H9 (cell line): ENCODE measurements at regions not wholly inside any gene's neighbourhood (a gene's known extent, or its start where the extent isn't known, plus 50 kb on each side); places are given as distances from the start of the nearest gene placed in this dataset.

ENCODE experiments used
- DNase-seq: peaks from one replicate; pipeline ENCODE4 v3.0.0-alpha.2; 2017
- H2AFZ ChIP-seq: one replicate; pipeline ENCODE4 v1.6.1; 2013; ENCODE audit warnings: mild to moderate bottlenecking, low read length, control low read depth, moderate library complexity
- H2AK5ac ChIP-seq: 2 replicates; pipeline ENCODE4 v1.6.1; 2013; ENCODE audit warnings: low read length, control low read depth, mixed read lengths; ENCODE audit not compliant: insufficient read length
- H2BK120ac ChIP-seq: one replicate; pipeline ENCODE4 v1.6.1; 2013; ENCODE audit warnings: low read depth, mild to moderate bottlenecking, low read length, control low read depth, inconsistent platforms; ENCODE audit not compliant: poor library complexity, severe bottlenecking
- H2BK12ac ChIP-seq: 2 replicates; pipeline ENCODE4 v1.6.1; 2013; ENCODE audit warnings: low read length, control low read depth, mixed read lengths, low read depth; ENCODE audit not compliant: insufficient read length
- H2BK15ac ChIP-seq: 2 replicates; pipeline ENCODE4 v1.6.1; 2013; ENCODE audit warnings: low read depth, low read length, control low read depth
- H2BK20ac ChIP-seq: one replicate; pipeline ENCODE4 v1.6.1; 2013; ENCODE audit warnings: low read depth, mild to moderate bottlenecking, low read length, control low read depth, inconsistent platforms; ENCODE audit not compliant: poor library complexity, severe bottlenecking
- H2BK5ac ChIP-seq: 2 replicates; pipeline ENCODE4 v1.6.1; 2013; ENCODE audit warnings: low read length, control low read depth, mixed read lengths; ENCODE audit not compliant: insufficient read length
- H3K14ac ChIP-seq: 2 replicates; pipeline ENCODE4 v1.6.1; 2013; ENCODE audit warnings: low read length, control low read depth; ENCODE audit not compliant: insufficient read depth
- H3K18ac ChIP-seq: 2 replicates; pipeline ENCODE4 v1.6.1; 2013; ENCODE audit warnings: low read depth, mild to moderate bottlenecking, mixed read lengths, low read length, control low read depth; ENCODE audit not compliant: insufficient read length
- H3K23ac ChIP-seq: 2 replicates; pipeline ENCODE4 v1.6.1; 2013; ENCODE audit warnings: low read length, control low read depth, mixed read lengths, low read depth; ENCODE audit not compliant: insufficient read length
- H3K23me2 ChIP-seq: 2 replicates; pipeline ENCODE4 v1.6.1; 2013; ENCODE audit warnings: low read depth, mild to moderate bottlenecking, mixed read lengths, low read length, control low read depth; ENCODE audit not compliant: insufficient read length, poor library complexity, severe bottlenecking
- H3K27ac ChIP-seq: 2 replicates; pipeline ENCODE4 v1.5.1; 2013; ENCODE audit warnings: low read length, control low read depth, mixed read lengths, low read depth; ENCODE audit not compliant: insufficient read length
- H3K27me3 ChIP-seq: 2 replicates; pipeline ENCODE4 v1.6.1; 2013; ENCODE audit warnings: low read length, control low read depth, inconsistent platforms; ENCODE audit not compliant: insufficient read depth
- H3K4ac ChIP-seq: 2 replicates; pipeline ENCODE4 v1.6.1; 2013; ENCODE audit warnings: low read depth, mild to moderate bottlenecking, control low read depth, inconsistent platforms, low read length, moderate library complexity
- H3K4me1 ChIP-seq: 2 replicates; pipeline ENCODE4 v1.6.1; 2013; ENCODE audit warnings: low read length, control low read depth, inconsistent platforms; ENCODE audit not compliant: insufficient read depth
- H3K4me2 ChIP-seq: 2 replicates; pipeline ENCODE4 v1.6.1; 2013; ENCODE audit warnings: low read length, control low read depth, mixed read lengths; ENCODE audit not compliant: insufficient read length, insufficient read depth
- H3K56ac ChIP-seq: 2 replicates; pipeline ENCODE4 v1.6.1; 2013; ENCODE audit warnings: low read depth, mild to moderate bottlenecking, mixed read lengths, low read length, control low read depth; ENCODE audit not compliant: insufficient read length
- H3K79me1 ChIP-seq: 2 replicates; pipeline ENCODE4 v1.6.1; 2013; ENCODE audit warnings: low read depth, mild to moderate bottlenecking, moderate library complexity, low read length, control low read depth, inconsistent platforms; ENCODE audit not compliant: insufficient read depth, poor library complexity, severe bottlenecking
- H3K79me2 ChIP-seq: 2 replicates; pipeline ENCODE4 v1.6.1; 2013; ENCODE audit warnings: low read length, control low read depth, inconsistent platforms; ENCODE audit not compliant: insufficient read depth
- H3K9ac ChIP-seq: 2 replicates; pipeline ENCODE4 v1.6.1; 2013; ENCODE audit warnings: low read length, control low read depth, mixed read lengths; ENCODE audit not compliant: insufficient read length; ENCODE audit errors: extremely low read depth
- H3K9me3 ChIP-seq: one replicate; pipeline ENCODE4 v1.6.1; 2013; ENCODE audit warnings: low read depth, low read length, inconsistent platforms; ENCODE audit not compliant: control insufficient read depth
- H3T11ph ChIP-seq: one replicate; pipeline ENCODE4 v1.6.1; 2013; ENCODE audit warnings: mild to moderate bottlenecking, low read length, control low read depth, inconsistent platforms
- H4K20me1 ChIP-seq: one replicate; pipeline ENCODE4 v1.6.1; 2013; ENCODE audit not compliant: control insufficient read depth, insufficient read length, insufficient read depth
- H4K5ac ChIP-seq: 2 replicates; pipeline ENCODE4 v1.6.1; 2013; ENCODE audit warnings: low read depth, mild to moderate bottlenecking, mixed read lengths, low read length, control low read depth; ENCODE audit not compliant: insufficient read length
- H4K8ac ChIP-seq: replicated peaks from 2 replicates; pipeline ENCODE4 v1.6.1; 2013; ENCODE audit warnings: low read length, control low read depth, mixed read lengths, low read depth; ENCODE audit not compliant: insufficient read length
- H4K91ac ChIP-seq: 2 replicates; pipeline ENCODE4 v1.6.1; 2013; ENCODE audit warnings: low read depth, mild to moderate bottlenecking, moderate library complexity, mixed read lengths, low read length, control low read depth; ENCODE audit not compliant: insufficient read length
- H3K27ac Mint-ChIP-seq, 3 experiments: 2 replicates in 2 of 3; 3 replicates in 1 of 3; pipeline ENCODE4 v1.8.0; 2020 to 2021; ENCODE audit warnings: mixed read lengths in 3 of 3, mild to moderate bottlenecking in 1 of 3, moderate library complexity in 1 of 3
- H3K27me3 Mint-ChIP-seq: 2 replicates; pipeline ENCODE4 v1.8.0; 2021; ENCODE audit warnings: low read depth, mild to moderate bottlenecking, moderate library complexity, mixed read lengths
- H3K36me3 Mint-ChIP-seq, 3 experiments: 2 replicates in 2 of 3; 3 replicates in 1 of 3; pipeline ENCODE4 v1.8.0; 2020 to 2021; ENCODE audit warnings: low read depth in 3 of 3, mixed read lengths in 3 of 3; ENCODE audit not compliant: insufficient read depth in 1 of 3
- H3K4me1 Mint-ChIP-seq, 2 experiments: 2 replicates each; pipeline ENCODE4 v1.8.0; 2020; ENCODE audit warnings: mixed read lengths in 2 of 2
- H3K4me3 Mint-ChIP-seq, 2 experiments: 2 replicates in 1 of 2; 3 replicates in 1 of 2; pipeline ENCODE4 v1.8.0; 2020 to 2021; ENCODE audit warnings: mild to moderate bottlenecking in 2 of 2, mixed read lengths in 2 of 2, moderate library complexity in 1 of 2
- H3K9me3 Mint-ChIP-seq, 2 experiments: 2 replicates in 1 of 2; 3 replicates in 1 of 2; pipeline ENCODE4 v1.8.0; 2020; ENCODE audit warnings: mild to moderate bottlenecking in 2 of 2, mixed read lengths in 2 of 2, moderate library complexity in 1 of 2
- CTCF ChIP-seq: fragments of 200-600 bp; sonication (generic); conservative IDR thresholded peaks from 3 replicates; pipeline ENCODE4 v1.8.0; 2021; ENCODE audit warnings: antibody characterized with exemption, mild to moderate bottlenecking
- WGBS: extraction: QIAGEN DNeasy Blood & Tissue Kit; methylation state at CpG from one replicate; pipeline ENCODE4 v1.1.7; 2013; ENCODE audit warnings: missing lambda C conversion rate, low lambda C conversion rate, mixed read lengths; ENCODE audit not compliant: insufficient read length; ENCODE audit errors: extremely low coverage; 5-methylcytosine and 5-hydroxymethylcytosine counted together

- H3K27ac Mint-ChIP-seq: no peak overlapping the region
- no peak overlapping the region for H3K23ac ChIP-seq
- H3K9ac ChIP-seq: no peak overlapping the region
- H3K14ac ChIP-seq: no peak overlapping the region
- H3K79me2 ChIP-seq: no peaks in the 10 kb centered on the region
- no peak overlapping the region for H3T11ph ChIP-seq
- H3K9me3 ChIP-seq: no peaks in the 10 kb centered on the region
- no peak overlapping the region for H2BK15ac ChIP-seq
- TF ChIP-seq CTCF: no peak
- H3K79me1 ChIP-seq: no peaks in the 10 kb centered on the region
- no peak overlapping the region for H2BK120ac ChIP-seq
- H3K4ac ChIP-seq: no peak overlapping the region
- H2AFZ ChIP-seq: no peak overlapping the region
- DNase-seq: no peak
- H3K23me2 ChIP-seq: no peaks in the 10 kb centered on the region
- no peak overlapping the region for H3K27ac ChIP-seq
- H3K18ac ChIP-seq: no peak overlapping the region
- no peaks in the 10 kb centered on the region for H4K20me1 ChIP-seq
- peaks cover 0 to 1% of the 10 kb centered on the region in 2 experiments; a peak in 1 of 5 replicates for H3K9me3 Mint-ChIP-seq
- no peaks in the 10 kb centered on the region; the same call in 1 of the 2 replicates for H3K27me3 Mint-ChIP-seq
- no CpG with 5 or more reads among the region's 5 CpGs for WGBS
- no peak overlapping the region for H2AK5ac ChIP-seq
- H2BK5ac ChIP-seq: no peak overlapping the region
- H3K27me3 ChIP-seq: no peaks in the 10 kb centered on the region
- peaks cover 2 to 5% of the 10 kb centered on the region in 2 experiments; a peak in 3 of 4 replicates for H3K4me1 Mint-ChIP-seq
- no peak overlapping the region for H3K56ac ChIP-seq
- H3K36me3 Mint-ChIP-seq: no peaks in the 10 kb centered on the region
- no peak overlapping the region for H3K4me2 ChIP-seq
- no peak overlapping the region for H4K5ac ChIP-seq
- no peak overlapping the region for H4K91ac ChIP-seq
- H2BK20ac ChIP-seq: no peak overlapping the region
- no peak overlapping the region for H2BK12ac ChIP-seq
- no peaks in the 10 kb centered on the region for H3K4me1 ChIP-seq
- no peak overlapping the region for H4K8ac ChIP-seq
- H3K4me3 Mint-ChIP-seq: no peak overlapping the region
These were observed 74.6 kb upstream of the TAB2 start for GRCh38 chr6:149242883-149243282.
